Osteocyte (in vitro differentiated cells): ENCODE measurements at regions not wholly inside any gene's neighbourhood (a gene's known extent, or its start where the extent isn't known, plus 50 kb on each side); places are given as distances from the start of the nearest gene placed in this dataset.

Experiments
- DNase-seq: peaks from one replicate; pipeline ENCODE4 v3.0.0; 2021; ENCODE audit warnings: mixed read lengths; ENCODE audit not compliant: unreplicated experiment; ENCODE audit errors: extremely low spot score
- H3K27ac Mint-ChIP-seq: one replicate; pipeline ENCODE4 v1.8.0; 2021; ENCODE audit warnings: mild to moderate bottlenecking, mixed read lengths; ENCODE audit not compliant: unreplicated experiment
- H3K27me3 Mint-ChIP-seq: one replicate; pipeline ENCODE4 v1.8.0; 2021; ENCODE audit warnings: mixed read lengths; ENCODE audit not compliant: unreplicated experiment
- H3K36me3 Mint-ChIP-seq: one replicate; pipeline ENCODE4 v1.8.0; 2021; ENCODE audit warnings: mixed read lengths; ENCODE audit not compliant: unreplicated experiment
- H3K4me1 Mint-ChIP-seq: one replicate; pipeline ENCODE4 v1.8.0; 2021; ENCODE audit warnings: mixed read lengths; ENCODE audit not compliant: unreplicated experiment
- H3K4me3 Mint-ChIP-seq: one replicate; pipeline ENCODE4 v1.8.0; 2021; ENCODE audit warnings: mild to moderate bottlenecking, moderate library complexity, mixed read lengths; ENCODE audit not compliant: unreplicated experiment
- H3K9me3 Mint-ChIP-seq: one replicate; pipeline ENCODE4 v1.8.0; 2021; ENCODE audit warnings: mixed read lengths; ENCODE audit not compliant: unreplicated experiment
- CTCF ChIP-seq: fragments of 200-600 bp; sonication (generic); IDR thresholded peaks from 2 replicates; pipeline ENCODE4 v1.5.0; 2021; ENCODE audit warnings: antibody characterized with exemption, mild to moderate bottlenecking, moderate library complexity

GRCh38 chr13:33462109-33462508 lies 176.6 kb upstream of the STARD13 start:
- Mint-ChIP-seq H3K27ac (no peak overlapping the region), H3K9me3 (peaks cover 15% of the 10 kb centered on the region), H3K4me3 (no peak overlapping the region), H3K27me3 (no peaks in the 10 kb centered on the region), H3K4me1 (peaks cover 8% of the 10 kb centered on the region), H3K36me3 (peaks cover 9% of the 10 kb centered on the region)
- no peak for DNase-seq
- TF ChIP-seq CTCF, result no peak

GRCh38 chr13:33464345-33464744 lies 178.8 kb upstream of the STARD13 start:
- no peak for DNase-seq
- Mint-ChIP-seq H3K4me3 (no peak overlapping the region), H3K27ac (no peak overlapping the region), H3K4me1 (peaks cover 8% of the 10 kb centered on the region), H3K36me3 (peaks cover 6% of the 10 kb centered on the region), H3K9me3 (peaks cover 13% of the 10 kb centered on the region), H3K27me3 (no peaks in the 10 kb centered on the region)
- no peak for TF ChIP-seq CTCF

GRCh38 chr13:33466262-33466661 lies 180.7 kb upstream of the STARD13 start:
- Mint-ChIP-seq H3K27me3 (no peaks in the 10 kb centered on the region), H3K9me3 (no peaks in the 10 kb centered on the region), H3K4me1 (peaks cover 8% of the 10 kb centered on the region)

GRCh38 chr13:33467556-33467955 lies 182.0 kb upstream of the STARD13 start:
- no peak for DNase-seq
- H3K4me3 Mint-ChIP-seq, result no peak overlapping the region
- TF ChIP-seq CTCF, result no peak
- no peaks in the 10 kb centered on the region for H3K36me3 Mint-ChIP-seq
- no peaks in the 10 kb centered on the region for H3K9me3 Mint-ChIP-seq
- H3K27ac Mint-ChIP-seq, result no peak overlapping the region
- H3K4me1 Mint-ChIP-seq, result peaks cover 8% of the 10 kb centered on the region
- H3K27me3 Mint-ChIP-seq, result no peaks in the 10 kb centered on the region

More at GRCh38 chr13:33466262-33466661, 180.7 kb upstream of the STARD13 start:
- H3K27ac Mint-ChIP-seq, result no peak overlapping the region
- no peaks in the 10 kb centered on the region for H3K36me3 Mint-ChIP-seq
- no peak for DNase-seq
- no peak overlapping the region for H3K4me3 Mint-ChIP-seq
- TF ChIP-seq CTCF, result peak; percentile 39

- Mint-ChIP-seq H3K27ac (no peak overlapping the region), H3K9me3 (peaks cover 6% of the 10 kb centered on the region), H3K27me3 (no peaks in the 10 kb centered on the region), H3K36me3 (no peaks in the 10 kb centered on the region), H3K4me3 (no peak overlapping the region), H3K4me1 (peaks cover 6% of the 10 kb centered on the region)
- no peak for DNase-seq
- TF ChIP-seq CTCF, result no peak
These were observed 185.6 kb upstream of the STARD13 start for GRCh38 chr13:33471204-33471603.
